ENCODE measurements at regions not wholly inside any gene's neighbourhood (a gene's known extent, or its start where the extent isn't known, plus 50 kb on each side); places are given as distances from the start of the nearest gene placed in this dataset.

DNA sequence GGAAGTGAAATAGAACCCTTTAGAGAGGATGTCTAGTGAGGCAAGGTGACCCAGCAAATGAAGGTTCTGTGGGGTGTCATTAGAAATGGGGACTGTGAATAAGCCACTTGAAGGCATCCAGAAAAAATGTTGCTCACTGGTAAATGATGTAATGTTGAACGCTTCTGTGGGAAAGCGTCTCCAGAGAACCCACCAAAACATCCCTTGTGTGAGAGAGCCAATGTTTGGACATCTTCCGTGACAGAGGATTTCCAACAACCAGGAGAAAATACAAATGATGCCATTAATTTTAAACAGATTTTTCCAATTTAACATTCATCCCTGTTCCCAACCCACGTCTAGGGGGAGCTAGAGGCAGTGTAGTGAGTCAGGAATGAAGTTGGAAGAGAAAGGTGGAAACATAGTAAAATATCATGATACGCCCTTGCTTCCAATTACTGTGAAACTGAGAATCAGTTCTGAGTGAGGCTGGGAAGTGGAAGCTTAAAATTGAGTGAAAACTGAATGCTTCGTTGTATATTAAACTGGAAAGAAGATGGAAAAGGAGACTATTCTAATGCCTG, 584.2 kb downstream of the CD109 start:
- no peaks in the 10 kb centered on the region for H3K36me3 ChIP-seq
- no peak for TF ChIP-seq POLR2A (IDR thresholded peaks at IDR 0.05)
- no peak for TF ChIP-seq CTCF (IDR thresholded peaks at IDR 0.05)
- no peak for TF ChIP-seq POLR2AphosphoS5 (IDR thresholded peaks at IDR 0.05)
- H3K27me3 ChIP-seq, result no peaks in the 10 kb centered on the region
- no peak overlapping the region for H3K4me3 ChIP-seq
- no peak overlapping the region for H3K27ac ChIP-seq
- no peak for DNase-seq (ENCODE audit: low spot score in 2 of 2)
- no peaks in the 10 kb centered on the region for H3K9me3 ChIP-seq
- H3K4me1 ChIP-seq, result no peaks in the 10 kb centered on the region
- intact Hi-C loops (cut with DNase I; ENCODE audit: low total_unique reads), result no loop called here

DNA sequence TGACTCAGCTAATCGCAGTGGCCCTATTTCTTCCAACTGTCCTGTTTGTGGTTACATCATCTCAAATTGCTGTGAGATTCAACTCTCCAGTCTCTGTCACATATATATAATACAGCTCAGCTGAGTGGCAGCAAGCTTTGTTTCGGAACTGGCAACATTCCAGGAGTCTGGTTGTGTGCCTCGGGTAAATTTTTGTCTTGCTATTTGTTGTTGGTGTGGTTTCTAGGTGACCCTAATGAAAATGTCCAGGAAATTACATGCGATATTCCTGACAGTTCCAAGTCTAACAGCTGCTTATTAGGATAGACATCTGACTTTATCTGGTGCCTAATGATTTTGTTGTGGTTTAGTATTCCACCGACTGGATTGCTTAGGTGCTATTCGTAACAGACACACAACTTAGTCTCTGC, 581.8 kb downstream of the CD109 start:
- intact Hi-C loops (cut with DNase I; ENCODE audit: low total_unique reads), result no loop called here
- no peaks in the 10 kb centered on the region for H3K4me1 ChIP-seq
- no peaks in the 10 kb centered on the region for H3K9me3 ChIP-seq
- H3K27me3 ChIP-seq, result no peaks in the 10 kb centered on the region
- TF ChIP-seq CTCF (IDR thresholded peaks at IDR 0.05), result no peak
- no peak for TF ChIP-seq POLR2A (IDR thresholded peaks at IDR 0.05)
- no peak for TF ChIP-seq POLR2AphosphoS5 (IDR thresholded peaks at IDR 0.05)
- no peaks in the 10 kb centered on the region for H3K36me3 ChIP-seq
- H3K4me3 ChIP-seq, result no peak overlapping the region
- no peak overlapping the region for H3K27ac ChIP-seq
- DNase-seq (ENCODE audit: low spot score in 2 of 2), result peak in 1 of 2 donors; percentile 22

DNA sequence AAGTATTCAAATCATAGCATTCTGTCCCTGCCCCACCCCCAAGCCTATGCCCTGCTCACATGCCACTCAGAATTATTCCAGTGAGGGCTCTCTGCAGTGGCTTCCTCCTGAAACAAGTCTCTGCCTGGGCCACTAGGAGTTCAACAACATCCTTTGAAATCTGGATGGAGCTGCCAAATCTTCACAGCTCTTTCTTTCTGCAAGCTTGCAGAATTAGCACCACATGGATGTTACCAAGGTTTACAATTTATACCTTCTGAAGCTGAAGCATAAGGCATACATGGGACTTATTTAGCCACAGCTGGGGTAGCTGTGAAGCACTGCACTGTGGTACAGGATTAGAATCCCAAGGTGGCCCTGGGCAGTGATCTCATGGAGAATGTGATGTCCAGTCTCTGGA, 577.5 kb downstream of the CD109 start:
- Histone ChIP-seq H3K4me3 (no peak overlapping the region), H3K27me3 (no peaks in the 10 kb centered on the region), H3K9me3 (no peaks in the 10 kb centered on the region), H3K27ac (no peak overlapping the region), H3K36me3 (no peaks in the 10 kb centered on the region), H3K4me1 (no peaks in the 10 kb centered on the region)
- no peak for DNase-seq (ENCODE audit: low spot score in 2 of 2)
- intact Hi-C loops (cut with DNase I; ENCODE audit: low total_unique reads), result no loop called here
- TF ChIP-seq CTCF (IDR thresholded peaks at IDR 0.05) (no peak), POLR2AphosphoS5 (IDR thresholded peaks at IDR 0.05) (no peak)

DNA sequence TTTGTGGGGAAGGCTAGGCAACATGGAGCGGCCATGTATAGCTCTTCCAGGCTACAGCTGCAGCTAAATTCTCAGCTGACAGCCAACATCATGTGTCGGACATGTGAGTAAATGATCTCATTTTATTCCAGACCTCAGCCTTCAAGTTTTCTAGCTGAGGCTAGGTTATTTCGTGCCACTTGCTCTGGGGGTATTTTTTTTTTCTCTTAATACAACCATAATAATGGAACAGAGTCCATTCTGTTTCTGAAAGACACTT, 573.5 kb downstream of the CD109 start:
- TF ChIP-seq CTCF (IDR thresholded peaks at IDR 0.05), result no peak
- no peak for TF ChIP-seq POLR2A (IDR thresholded peaks at IDR 0.05)
- no peak for TF ChIP-seq POLR2AphosphoS5 (IDR thresholded peaks at IDR 0.05)
- Histone ChIP-seq H3K4me3 (no peak overlapping the region), H3K27ac (no peak overlapping the region), H3K4me1 (no peaks in the 10 kb centered on the region), H3K36me3 (no peaks in the 10 kb centered on the region), H3K9me3 (no peaks in the 10 kb centered on the region), H3K27me3 (no peaks in the 10 kb centered on the region)
- intact Hi-C loops (cut with DNase I; ENCODE audit: low total_unique reads), result no loop called here
- DNase-seq (ENCODE audit: low spot score in 2 of 2), result no peak

DNA sequence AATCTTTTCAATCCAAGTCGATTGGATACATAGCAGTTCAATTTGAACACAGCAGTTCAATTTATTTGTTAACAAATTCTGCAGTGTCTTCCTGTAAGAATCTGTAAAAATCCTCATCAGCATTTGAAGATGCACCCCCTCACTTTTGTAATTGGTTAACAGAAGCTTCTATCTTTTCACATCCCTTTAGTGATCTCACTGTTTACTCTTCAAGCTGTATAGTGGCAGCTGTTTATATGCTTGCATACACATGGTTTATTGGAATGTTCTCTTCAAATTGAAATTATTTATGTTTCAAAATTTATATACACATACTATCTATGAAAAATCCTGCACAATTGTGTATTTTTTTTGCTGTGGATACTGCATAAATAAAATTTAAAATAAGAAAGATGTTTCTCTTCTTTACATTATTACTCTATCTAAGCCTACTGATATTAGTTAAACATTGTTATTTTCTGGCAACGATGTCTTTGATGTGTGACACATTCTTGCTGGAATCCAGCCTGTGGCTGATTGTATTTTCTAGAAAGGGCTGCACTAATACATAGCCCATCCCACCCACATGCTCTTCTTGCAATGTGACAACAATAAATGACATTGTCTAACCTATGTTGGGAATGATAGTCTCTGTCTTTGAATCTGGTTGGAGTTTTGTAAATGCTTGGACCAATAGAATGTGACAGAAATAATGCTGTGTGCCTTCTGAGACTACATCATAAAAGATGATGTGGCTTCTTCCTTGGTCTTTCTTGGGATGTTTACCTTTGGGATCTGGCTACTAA, 573.0 kb downstream of the CD109 start:
- Histone ChIP-seq H3K9me3 (no peaks in the 10 kb centered on the region), H3K36me3 (no peaks in the 10 kb centered on the region), H3K27me3 (no peaks in the 10 kb centered on the region), H3K27ac (no peak overlapping the region), H3K4me1 (no peaks in the 10 kb centered on the region), H3K4me3 (no peak overlapping the region)
- DNase-seq (ENCODE audit: low spot score in 2 of 2), result no peak
- intact Hi-C loops (cut with DNase I; ENCODE audit: low total_unique reads), result no loop called here
- no peak for TF ChIP-seq POLR2AphosphoS5 (IDR thresholded peaks at IDR 0.05)
- no peak for TF ChIP-seq CTCF (IDR thresholded peaks at IDR 0.05)
- no peak for TF ChIP-seq POLR2A (IDR thresholded peaks at IDR 0.05)

Data from breast epithelium (tissue), 4 donors.